ENCODE measurements at regions not wholly inside any gene's neighbourhood (a gene's known extent, or its start where the extent isn't known, plus 50 kb on each side); places are given as distances from the start of the nearest gene placed in this dataset.

GRCh38 chr20:21573259-21573658, 59.4 kb upstream of the NKX2-2 start:
- Histone ChIP-seq H3F3A (ENCODE audit: low read depth) (no peaks in the 10 kb centered on the region), H3K27me3 (peaks cover 31% of the 10 kb centered on the region), H2AFZ (replicated peaks) (no peak overlapping the region), H3K9me3 (ENCODE audit: low read depth) (no peaks in the 10 kb centered on the region), H3K79me2 (ENCODE audit: low read depth) (no peaks in the 10 kb centered on the region), H3K4me2 (no peak overlapping the region), H3K9ac (no peak overlapping the region), H4K20me1 (ENCODE audit: low read depth) (no peaks in the 10 kb centered on the region), H3K27ac (no peak overlapping the region), H3K4me1 (no peaks in the 10 kb centered on the region), H3K4me3 (no peak overlapping the region), H3K36me3 (no peaks in the 10 kb centered on the region)
- no peaks in the 10 kb centered on the region for H3K9me3 Mint-ChIP-seq
- H3K4me1 Mint-ChIP-seq: no peaks in the 10 kb centered on the region
- TF ChIP-seq EZH2 (IDR thresholded peaks at IDR 0.05): no peak
- no peak for TF ChIP-seq EZH2phosphoT487 (IDR thresholded peaks at IDR 0.05)
- TF ChIP-seq CTCF (IDR thresholded peaks at IDR 0.05): no peak
- H3K36me3 Mint-ChIP-seq: no peaks in the 10 kb centered on the region
- DNase-seq (ENCODE audit: low spot score): no peak
- peaks cover 11% of the 10 kb centered on the region for H3K27me3 Mint-ChIP-seq (ENCODE audit: insufficient read depth, low read depth)
- no peak overlapping the region for H3K27ac Mint-ChIP-seq
- no peak overlapping the region for H3K4me3 Mint-ChIP-seq

- H3K9me3 Mint-ChIP-seq: no peaks in the 10 kb centered on the region
- Histone ChIP-seq H3K4me1 (no peaks in the 10 kb centered on the region), H3K79me2 (ENCODE audit: low read depth) (no peaks in the 10 kb centered on the region), H3K27ac (no peak overlapping the region), H3K4me3 (no peak overlapping the region), H3F3A (ENCODE audit: low read depth) (no peaks in the 10 kb centered on the region), H3K9me3 (ENCODE audit: low read depth) (no peaks in the 10 kb centered on the region), H3K9ac (no peak overlapping the region), H2AFZ (replicated peaks) (peak overlapping the region; percentile 44), H3K4me2 (no peak overlapping the region), H3K27me3 (peaks cover 31% of the 10 kb centered on the region), H4K20me1 (ENCODE audit: low read depth) (no peaks in the 10 kb centered on the region), H3K36me3 (no peaks in the 10 kb centered on the region)
- no peak overlapping the region for H3K27ac Mint-ChIP-seq
- H3K36me3 Mint-ChIP-seq: no peaks in the 10 kb centered on the region
- DNase-seq (ENCODE audit: low spot score): peak; percentile 56
- TF ChIP-seq CTCF (IDR thresholded peaks at IDR 0.05) (peak; percentile 100), EZH2phosphoT487 (IDR thresholded peaks at IDR 0.05) (no peak), EZH2 (IDR thresholded peaks at IDR 0.05) (no peak)
- no peak overlapping the region for H3K4me3 Mint-ChIP-seq
- H3K27me3 Mint-ChIP-seq (ENCODE audit: insufficient read depth, low read depth): peaks cover 11% of the 10 kb centered on the region
- no peaks in the 10 kb centered on the region for H3K4me1 Mint-ChIP-seq
Observed at GRCh38 chr20:21571841-21572690, 58.2 kb upstream of the NKX2-2 start.

- TF ChIP-seq CTCF (IDR thresholded peaks at IDR 0.05) (no peak), EZH2phosphoT487 (IDR thresholded peaks at IDR 0.05) (no peak), EZH2 (IDR thresholded peaks at IDR 0.05) (no peak)
- no peak overlapping the region for H3K4me3 ChIP-seq
- H3K27ac Mint-ChIP-seq: no peak overlapping the region
Observed at GRCh38 chr20:21570285-21570992, 56.6 kb upstream of the NKX2-2 start.

More at GRCh38 chr20:21570285-21570992, 56.6 kb upstream of the NKX2-2 start:
- DNase-seq (ENCODE audit: low spot score): no peak
- Mint-ChIP-seq H3K9me3 (no peaks in the 10 kb centered on the region), H3K4me1 (no peaks in the 10 kb centered on the region), H3K27me3 (ENCODE audit: insufficient read depth, low read depth) (peaks cover 11% of the 10 kb centered on the region), H3K4me3 (no peak overlapping the region), H3K36me3 (no peaks in the 10 kb centered on the region)
- Histone ChIP-seq H4K20me1 (ENCODE audit: low read depth) (no peaks in the 10 kb centered on the region), H3K9ac (no peak overlapping the region), H3K4me1 (no peaks in the 10 kb centered on the region), H3K27me3 (peaks cover 31% of the 10 kb centered on the region), H2AFZ (replicated peaks) (no peak overlapping the region), H3K9me3 (ENCODE audit: low read depth) (no peaks in the 10 kb centered on the region), H3K27ac (no peak overlapping the region), H3K36me3 (no peaks in the 10 kb centered on the region), H3K79me2 (ENCODE audit: low read depth) (no peaks in the 10 kb centered on the region), H3F3A (ENCODE audit: low read depth) (no peaks in the 10 kb centered on the region), H3K4me2 (no peak overlapping the region)
